IMR-90 (cell line): ENCODE measurements at regions not wholly inside any gene's neighbourhood (a gene's known extent, or its start where the extent isn't known, plus 50 kb on each side); places are given as distances from the start of the nearest gene placed in this dataset.

Experiments used
- ATAC-seq: fragments of 200-7000 bp; cut with Tn5 transposase; 2 replicates; pipeline ENCODE4 v1.9.1; 2020; ENCODE audit warnings: low read depth, mild to moderate bottlenecking, moderate library complexity
- BruUV-seq: library from RNA; stranded (reverse); fragments of 400-500 nt; replicated peaks from 2 replicates; lab custom pipeline; 2021; lab: Mats Ljungman, UMichigan
- CTCF ChIA-PET: fragments of 300-600 bp; formaldehyde crosslinking; extraction: SDS; loops from one replicate; lab custom pipeline; 2021; ENCODE audit warnings: antibody characterized with exemption; lab: Yijun Ruan, JAX
- POLR2A ChIA-PET: fragments of 300-600 bp; sonication (Branson Sonifier 250); formaldehyde crosslinking; loops from one replicate; lab custom pipeline; 2022; ENCODE audit warnings: antibody characterized with exemption; ENCODE audit not compliant: unreplicated experiment; lab: Charles Lee
- DNase-seq: peaks from one replicate; pipeline ENCODE4 v3.0.0; 2013
- H2AFZ ChIP-seq: replicated peaks from 2 replicates; pipeline ENCODE3; 2013; ENCODE audit warnings: low read length, mild to moderate bottlenecking; ENCODE audit not compliant: poor library complexity
- H2AK5ac ChIP-seq: 2 replicates; pipeline ENCODE4 v1.6.1; 2013; ENCODE audit warnings: low read depth, low read length, inconsistent platforms
- H2AK9ac ChIP-seq: replicated peaks from 2 replicates; pipeline ENCODE3; 2013; ENCODE audit warnings: mild to moderate bottlenecking, low read depth, low read length, moderate library complexity; ENCODE audit not compliant: poor library complexity
- H2BK120ac ChIP-seq: 2 replicates; pipeline ENCODE4 v1.6.1; 2013; ENCODE audit warnings: low read depth, low read length, inconsistent platforms
- H2BK15ac ChIP-seq: 3 replicates; pipeline ENCODE4 v1.6.1; 2013; ENCODE audit warnings: low read depth, low read length, inconsistent platforms
- H2BK20ac ChIP-seq: 2 replicates; pipeline ENCODE4 v1.6.1; 2013; ENCODE audit warnings: low read depth, mild to moderate bottlenecking, inconsistent platforms, low read length, moderate library complexity
- H2BK5ac ChIP-seq: 2 replicates; pipeline ENCODE4 v1.6.1; 2013; ENCODE audit warnings: mild to moderate bottlenecking, low read depth, low read length, inconsistent platforms; ENCODE audit not compliant: poor library complexity, severe bottlenecking
- H3K14ac ChIP-seq: replicated peaks from 2 replicates; pipeline ENCODE4 v1.6.1; 2013; ENCODE audit warnings: low read depth, low read length, inconsistent platforms
- H3K18ac ChIP-seq: 2 replicates; pipeline ENCODE4 v1.6.1; 2013; ENCODE audit warnings: low read depth, low read length, control low read depth
- H3K23ac ChIP-seq: 2 replicates; pipeline ENCODE4 v1.6.1; 2013; ENCODE audit warnings: low read depth, low read length, inconsistent platforms
- H3K27ac ChIP-seq: 2 replicates; pipeline ENCODE4 v1.5.1; 2013; ENCODE audit warnings: mild to moderate bottlenecking, control low read depth, low read length; ENCODE audit not compliant: insufficient read depth
- H3K27me3 ChIP-seq: 2 replicates; pipeline ENCODE4 v1.6.1; 2013; ENCODE audit warnings: low read length; ENCODE audit not compliant: control insufficient read depth, insufficient read depth
- H3K36me3 ChIP-seq: 2 replicates; pipeline ENCODE4 v1.6.1; 2013; ENCODE audit warnings: low read length, mixed read lengths; ENCODE audit not compliant: control insufficient read depth, insufficient read depth
- H3K4ac ChIP-seq: 2 replicates; pipeline ENCODE4 v1.6.1; 2013; ENCODE audit warnings: low read depth, low read length, inconsistent platforms
- H3K4me1 ChIP-seq: 2 replicates; pipeline ENCODE4 v1.6.1; 2013; ENCODE audit warnings: low read length, mixed read lengths; ENCODE audit not compliant: control insufficient read depth, insufficient read depth
- H3K4me2 ChIP-seq: 2 replicates; pipeline ENCODE4 v1.6.1; 2013; ENCODE audit warnings: low read depth, mild to moderate bottlenecking, control low read depth, low read length, moderate library complexity
- H3K4me3 ChIP-seq: 2 replicates; pipeline ENCODE4 v1.5.1; 2013; ENCODE audit warnings: low read depth, mild to moderate bottlenecking, control low read depth, low read length, moderate library complexity; ENCODE audit not compliant: insufficient read depth
- H3K56ac ChIP-seq: 2 replicates; pipeline ENCODE4 v1.6.1; 2013; ENCODE audit warnings: low read length, inconsistent platforms; ENCODE audit not compliant: insufficient read depth; ENCODE audit errors: extremely low read depth
- H3K79me1 ChIP-seq, 2 experiments: 2 replicates each; pipeline ENCODE4 v1.6.1; 2013; ENCODE audit warnings: low read length in 2 of 2, inconsistent platforms in 1 of 2, low read depth in 1 of 2
- H3K9ac ChIP-seq: 2 replicates; pipeline ENCODE4 v1.6.1; 2013; ENCODE audit warnings: low read depth, low read length, control low read depth
- H3K9me1 ChIP-seq: 2 replicates; pipeline ENCODE4 v1.6.1; 2013; ENCODE audit warnings: low read length, inconsistent platforms; ENCODE audit not compliant: insufficient read depth
- H3K9me3 ChIP-seq: 2 replicates; pipeline ENCODE4 v1.6.1; 2013; ENCODE audit warnings: low read length; ENCODE audit not compliant: control insufficient read depth, insufficient read depth
- H4K20me1 ChIP-seq: 2 replicates; pipeline ENCODE4 v1.6.1; 2013; ENCODE audit warnings: low read length, inconsistent platforms; ENCODE audit not compliant: insufficient read depth
- H4K5ac ChIP-seq: 2 replicates; pipeline ENCODE4 v1.6.1; 2013; ENCODE audit warnings: mild to moderate bottlenecking, low read depth, low read length, control low read depth
- H4K8ac ChIP-seq, 2 experiments: 2 replicates each; pipeline ENCODE4 v1.6.1; 2013; ENCODE audit warnings: low read depth in 2 of 2, low read length in 2 of 2, control low read depth in 1 of 2, inconsistent platforms in 1 of 2
- H4K91ac ChIP-seq: 2 replicates; pipeline ENCODE4 v1.6.1; 2013; ENCODE audit warnings: low read depth, low read length, inconsistent platforms; ENCODE audit not compliant: insufficient read depth
- BHLHE40 ChIP-seq: fragments of 150-350 bp; IDR thresholded peaks from 2 replicates; pipeline ENCODE4 v1.6.1; 2016; ENCODE audit warnings: mild to moderate bottlenecking, low read depth, low read length
- FOS ChIP-seq: fragments of 150-350 bp; IDR thresholded peaks from 2 replicates; pipeline ENCODE4 v1.6.1; 2016; ENCODE audit warnings: low read depth, low read length
- MAFK ChIP-seq: IDR thresholded peaks from 2 replicates; pipeline ENCODE4 v1.6.1; 2012; ENCODE audit warnings: low read depth, low read length, improper control_type of control experiment
- RAD21 ChIP-seq: IDR thresholded peaks from 2 replicates; pipeline ENCODE4 v1.6.1; 2012; ENCODE audit warnings: low read length, improper control_type of control experiment
- WGBS, 2 experiments: methylation state at CpG; one replicate each; pipeline versions ENCODE4 v1.1.5 to v1.1.7; 2013; ENCODE audit warnings: missing lambda C conversion rate in 2 of 2; ENCODE audit not compliant: insufficient read length in 1 of 2; ENCODE audit errors: extremely low coverage in 2 of 2; 5-methylcytosine and 5-hydroxymethylcytosine counted together
- dilution Hi-C: fragments of 300-500 bp; cut with HindIII; formaldehyde crosslinking; loops from one replicate; pipeline ENCODE4 v1.14.3; 2018; ENCODE audit warnings: low sequenced_read_pairs; ENCODE audit not compliant: unreplicated experiment
- in situ Hi-C: fragments of 300-500 bp; cut with MboI; formaldehyde crosslinking; loops from 3 replicates; pipeline ENCODE4 v1.14.3; 2019; ENCODE audit warnings: low sequenced_read_pairs, inconsistent platforms, mixed read lengths
- intact Hi-C: fragments of 100-400 bp; cut with micrococcal nuclease; formaldehyde crosslinking; loops from 2 replicates; pipeline ENCODE4 v1.10.0; 2022

DNA sequence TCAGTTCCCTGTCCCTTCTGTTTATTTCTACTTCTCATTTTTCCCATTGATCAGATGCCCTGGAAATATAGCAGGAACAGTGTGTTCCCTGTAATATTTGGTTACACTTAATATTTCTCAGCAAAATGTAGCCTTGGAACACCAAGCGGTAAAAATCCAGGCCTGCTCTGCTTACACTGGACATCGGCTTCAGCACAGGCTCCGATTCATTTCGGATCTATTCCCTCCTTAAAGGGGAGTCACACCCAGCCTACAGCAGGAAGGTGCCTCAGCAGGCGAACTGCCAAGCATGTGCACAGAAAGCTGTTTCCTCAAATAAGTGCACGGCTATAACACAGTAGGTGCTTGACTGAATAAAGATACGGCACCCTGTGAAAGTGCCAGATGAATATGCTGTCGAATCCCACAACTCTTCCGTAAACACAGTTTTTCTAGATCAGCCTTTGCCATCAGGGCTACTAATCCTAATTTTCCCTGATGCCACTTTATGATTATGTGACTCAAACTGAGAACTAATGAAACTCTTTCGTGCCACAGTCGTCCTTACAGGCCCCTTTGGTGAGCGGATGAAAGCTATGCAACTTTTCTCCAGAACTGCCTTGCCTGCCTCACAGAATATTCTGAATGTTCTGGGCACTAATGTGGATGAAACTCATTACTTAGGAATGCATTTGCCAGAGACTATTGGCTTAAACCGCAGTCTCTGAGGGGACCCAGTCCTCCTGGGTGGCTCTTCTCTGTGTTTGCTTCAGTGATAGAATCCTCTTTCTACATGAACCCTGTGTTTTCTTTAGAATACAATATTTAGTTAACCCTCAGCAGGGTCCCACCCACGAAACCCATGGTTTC lies 275.5 kb upstream of the RUNX1 start:
- CTCF ChIA-PET = interaction anchor here (0.6 to 1.0 kb wide), 2 partner anchors 119 to 799 kb away, joined by 3 read pairs; no protein-coding TSS in a partner anchor
- in situ Hi-C loops = no loop called here
- no peak overlapping the region for H3K4me3 ChIP-seq

More for the DNA sequence above, 275.5 kb upstream of the RUNX1 start:
- H4K91ac ChIP-seq = peak overlapping the region; percentile 81
- WGBS, 2 experiments = 74% methylated on average over 5 of the region's 14 CpGs; no CpG with 5 or more reads in 1 of the 2 experiments
- H3K36me3 ChIP-seq = no peaks in the 10 kb centered on the region
- no peaks in the 10 kb centered on the region for H3K27me3 ChIP-seq
- peak; percentile 16; the same call in 1 of the 2 replicates for TF ChIP-seq BHLHE40
- TF ChIP-seq RAD21 = peak; percentile 21; the same call in 1 of the 2 replicates
- TF ChIP-seq FOS = 0 out of 2 replicates have a peak, but pooled peaks have one; percentile 11
- TF ChIP-seq MAFK = no peak
- peak overlapping the region; percentile 70 for H2AFZ ChIP-seq
- no peaks in the 10 kb centered on the region for H4K20me1 ChIP-seq
- peak overlapping the region; percentile 82 for H4K5ac ChIP-seq
- POLR2A ChIA-PET = no interaction called here
- H2BK5ac ChIP-seq = peak overlapping the region; percentile 66
- no TSS peak for BruUV-seq
- peak overlapping the region; percentile 76 for H3K14ac ChIP-seq
- H3K23ac ChIP-seq = peak overlapping the region; percentile 73
- peak overlapping the region; percentile 6; the same call in 1 of the 2 replicates for H3K27ac ChIP-seq
- H2BK120ac ChIP-seq = peak overlapping the region; percentile 61
- peaks cover 11% of the 10 kb centered on the region for H3K4me1 ChIP-seq
- peak overlapping the region; percentile 60; the same call in 2 of the 3 replicates for H2BK15ac ChIP-seq
- H4K8ac ChIP-seq = peak overlapping the region in 1 of 2 experiments; percentile 55; a peak in 3 of 4 replicates
- no peaks in the 10 kb centered on the region for H3K79me1 ChIP-seq
- peak overlapping the region; percentile 7; the same call in 1 of the 2 replicates for H3K56ac ChIP-seq
- peak overlapping the region; percentile 90 for H3K18ac ChIP-seq
- no peak overlapping the region for H2AK9ac ChIP-seq
- peak; percentile 93 for ATAC-seq
- peak overlapping the region; percentile 78 for H3K4ac ChIP-seq
- intact Hi-C loops = no loop called here
- no peak overlapping the region for H3K9ac ChIP-seq
- peaks cover 13% of the 10 kb centered on the region; the same call in 1 of the 2 replicates for H3K9me1 ChIP-seq
- peak overlapping the region; percentile 68 for H2BK20ac ChIP-seq
- no peaks in the 10 kb centered on the region for H3K9me3 ChIP-seq
- peak overlapping the region; percentile 65; the same call in 1 of the 2 replicates for H2AK5ac ChIP-seq
- dilution Hi-C loops = no loop called here
- DNase-seq = peak; percentile 63
- peak overlapping the region; percentile 34; the same call in 1 of the 2 replicates for H3K4me2 ChIP-seq
